Lung (tissue), 11 donors: ENCODE measurements at regions not wholly inside any gene's neighbourhood (a gene's known extent, or its start where the extent isn't known, plus 50 kb on each side); places are given as distances from the start of the nearest gene placed in this dataset.

Experiments
- ATAC-seq: fragments of 200-7000 bp; cut with Tn5 transposase; one replicate; pipeline ENCODE4 v1.9.1; 2020; ENCODE audit warnings: moderate number of reproducible peaks; ENCODE audit not compliant: insufficient read depth, low FRiP score
- DNase-seq, 3 donors: peaks; one replicate each; pipeline ENCODE4 v3.0.0-alpha.2; 2013 to 2017
- H3K27ac ChIP-seq, 2 donors: one replicate each; pipeline ENCODE4 v1.5.1; 2013; ENCODE audit warnings: mild to moderate bottlenecking in 2 of 2, moderate library complexity in 2 of 2, control low read depth in 1 of 2, inconsistent platforms in 1 of 2, low read depth in 1 of 2, low read length in 1 of 2
- H3K27me3 ChIP-seq, 3 donors: one replicate each; pipeline ENCODE4 v1.5.1; 2013; ENCODE audit warnings: low read length in 2 of 3; ENCODE audit not compliant: control insufficient read depth in 3 of 3, insufficient read depth in 3 of 3
- H3K36me3 ChIP-seq, 4 donors: one replicate each; pipeline ENCODE4 v1.5.1; 2013; ENCODE audit warnings: low read length in 4 of 4, mild to moderate bottlenecking in 1 of 4, moderate library complexity in 1 of 4; ENCODE audit not compliant: control insufficient read depth in 4 of 4, insufficient read depth in 4 of 4
- H3K4me1 ChIP-seq, 5 donors: one replicate each; pipeline ENCODE4 v1.5.1; 2013; ENCODE audit warnings: low read length in 5 of 5, mild to moderate bottlenecking in 2 of 5, moderate library complexity in 1 of 5; ENCODE audit not compliant: control insufficient read depth in 5 of 5, insufficient read depth in 5 of 5
- H3K4me3 ChIP-seq: one replicate; pipeline ENCODE4 v1.5.1; 2013; ENCODE audit warnings: mild to moderate bottlenecking, control low read depth, moderate library complexity
- H3K9ac ChIP-seq, 2 donors: one replicate each; pipeline ENCODE4 v1.5.1; 2013; ENCODE audit warnings: low read length in 2 of 2, control low read depth in 1 of 2; ENCODE audit not compliant: insufficient read depth in 1 of 2
- H3K9me3 ChIP-seq, 4 donors: one replicate each; pipeline ENCODE4 v1.5.1; 2013; ENCODE audit warnings: low read length in 3 of 4, mild to moderate bottlenecking in 1 of 4, moderate library complexity in 1 of 4; ENCODE audit not compliant: control insufficient read depth in 4 of 4, insufficient read depth in 3 of 4
- CTCF ChIP-seq: IDR thresholded peaks from 2 replicates; pipeline ENCODE4 v1.5.1; 2012; ENCODE audit warnings: mild to moderate bottlenecking; ENCODE audit errors: control extremely low read depth, extremely low read depth
- WGBS, 2 donors: extraction: QIAGEN DNeasy Blood & Tissue Kit; methylation state at CpG; one replicate each; pipeline ENCODE4 v1.1.7; 2013; 5-methylcytosine and 5-hydroxymethylcytosine counted together
- donor health status: control.
- donor health status: control.
- donor health status: Bipolar disorder and iron deficiency.
- donor health status: healthy.
- donor health status: DM: yes; HTN: yes; CAD: no.

DNA sequence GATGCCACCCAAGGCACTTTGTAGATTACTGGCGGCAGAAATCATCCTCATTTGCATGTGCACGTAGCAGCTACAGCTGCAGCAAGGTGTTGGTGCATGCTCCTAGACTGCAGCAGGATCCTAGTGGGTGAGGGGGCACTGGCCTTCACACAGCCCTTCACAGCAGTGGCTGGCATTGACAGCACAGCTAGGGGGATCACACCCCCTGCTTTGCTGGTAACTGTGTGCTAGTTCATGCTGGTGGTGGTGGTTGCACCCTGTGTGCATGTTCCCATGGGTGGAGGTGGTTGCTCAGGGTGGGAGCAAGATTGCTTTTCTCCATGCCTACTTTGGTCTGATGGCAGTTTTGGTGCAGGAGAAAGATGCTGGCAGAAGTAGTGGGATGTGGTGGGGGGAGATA lies 1695.1 kb upstream of the CDH6 start:
- Histone ChIP-seq H3K36me3 (no peaks in the 10 kb centered on the region), H3K4me1 (no peaks in the 10 kb centered on the region), H3K9ac (no peak overlapping the region), H3K27me3 (no peaks in the 10 kb centered on the region), H3K9me3 (peaks cover 0 to 9% (median 3%) of the 10 kb centered on the region in 4 donors), H3K27ac (no peak overlapping the region), H3K4me3 (no peak overlapping the region)
- DNase-seq (no peak), ATAC-seq (no peak)
- TF ChIP-seq CTCF: no peak
- WGBS, 2 donors: 91 to 98% methylated on average over 2 of the region's 2 CpGs

GRCh38 chr5:29485333-29485732 lies 1708.2 kb upstream of the CDH6 start:
- H3K9me3 ChIP-seq: peaks cover 0 to 9% (median 3%) of the 10 kb centered on the region in 4 donors
- no peak overlapping the region for H3K4me3 ChIP-seq
- DNase-seq (no peak), ATAC-seq (no peak)
- H3K9ac ChIP-seq: no peak overlapping the region
- TF ChIP-seq CTCF: no peak
- H3K36me3 ChIP-seq: no peaks in the 10 kb centered on the region
- no peak overlapping the region for H3K27ac ChIP-seq
- 88 to 95% methylated on average over 3 of the region's 3 CpGs for WGBS, 2 donors
- H3K4me1 ChIP-seq: no peaks in the 10 kb centered on the region
- H3K27me3 ChIP-seq: no peaks in the 10 kb centered on the region

- Histone ChIP-seq H3K9ac (no peak overlapping the region), H3K36me3 (no peaks in the 10 kb centered on the region), H3K27ac (no peak overlapping the region), H3K4me3 (no peak overlapping the region), H3K4me1 (no peaks in the 10 kb centered on the region), H3K9me3 (peaks cover 0 to 2% (median 0%) of the 10 kb centered on the region in 4 donors), H3K27me3 (no peaks in the 10 kb centered on the region)
- DNase-seq (no peak), ATAC-seq (no peak)
- no peak for TF ChIP-seq CTCF
- WGBS, 2 donors: 63 to 78% methylated on average over 1 of the region's 1 CpG
These were observed 1723.9 kb upstream of the CDH6 start for GRCh38 chr5:29469581-29469980.

DNA sequence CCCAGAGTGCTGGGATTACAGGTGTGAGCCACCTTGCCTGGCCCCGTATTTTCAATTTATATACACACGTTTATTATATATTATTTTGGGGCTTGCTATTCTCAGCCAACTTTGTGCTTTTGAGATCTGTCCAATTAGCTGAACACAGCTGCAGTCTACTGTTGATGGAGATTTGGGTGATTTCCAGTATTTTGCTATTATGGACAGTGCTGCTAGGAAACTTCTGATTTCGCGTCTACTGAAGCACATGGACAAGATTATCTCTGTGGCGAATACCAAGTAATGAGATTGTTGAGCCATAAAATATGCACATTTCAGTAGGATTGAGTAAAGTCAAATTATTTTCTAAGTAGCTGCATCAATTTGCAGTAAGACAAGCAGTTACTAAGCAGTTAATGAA lies 1731.2 kb upstream of the CDH6 start:
- no peak for TF ChIP-seq CTCF
- H3K36me3 ChIP-seq: no peaks in the 10 kb centered on the region
- DNase-seq (no peak), ATAC-seq (no peak)
- WGBS, 2 donors: 70 to 84% methylated on average over 5 of the region's 5 CpGs
- no peak overlapping the region for H3K27ac ChIP-seq
- H3K4me3 ChIP-seq: no peak overlapping the region
- H3K9me3 ChIP-seq: peaks cover 0 to 2% (median 0%) of the 10 kb centered on the region in 4 donors
- no peaks in the 10 kb centered on the region for H3K4me1 ChIP-seq
- no peaks in the 10 kb centered on the region for H3K27me3 ChIP-seq
- H3K9ac ChIP-seq: no peak overlapping the region
